WTC11 (cell line): ENCODE measurements at regions not wholly inside any gene's neighbourhood (a gene's known extent, or its start where the extent isn't known, plus 50 kb on each side); places are given as distances from the start of the nearest gene placed in this dataset.

Experiments used
- AFF4 ChIP-seq: sonication (generic); formaldehyde crosslinking; IDR thresholded peaks from 2 replicates; pipeline ENCODE4 v1.8.1; 2023; ENCODE audit warnings: mild to moderate bottlenecking, missing genetic modification reagents, borderline replicate concordance
- CREB1 ChIP-seq: sonication (generic); formaldehyde crosslinking; IDR thresholded peaks from 2 replicates; pipeline ENCODE4 v1.8.0; 2023; ENCODE audit warnings: mild to moderate bottlenecking, missing genetic modification reagents
- CREM ChIP-seq: sonication (generic); formaldehyde crosslinking; IDR thresholded peaks from 2 replicates; pipeline ENCODE4 v1.8.1; 2022; ENCODE audit warnings: mild to moderate bottlenecking, missing genetic modification reagents, moderate library complexity
- MAX ChIP-seq: sonication (generic); formaldehyde crosslinking; IDR thresholded peaks from 2 replicates; pipeline ENCODE4 v1.8.0; 2022; ENCODE audit warnings: mild to moderate bottlenecking, missing genetic modification reagents
- NR1H2 ChIP-seq: sonication (generic); formaldehyde crosslinking; IDR thresholded peaks from 2 replicates; pipeline ENCODE4 v1.9.0; 2021; ENCODE audit warnings: mild to moderate bottlenecking, moderate library complexity, missing genetic modification reagents
- TEAD4 ChIP-seq: sonication (generic); formaldehyde crosslinking; IDR thresholded peaks from 2 replicates; pipeline ENCODE4 v1.8.0; 2022; ENCODE audit warnings: mild to moderate bottlenecking, missing genetic modification reagents
- ZNF671 ChIP-seq: fragments of 250-450 bp; sonication (Bioruptor Pico); IDR thresholded peaks from 2 replicates; pipeline ENCODE4 v1.8.0; 2021; ENCODE audit warnings: mild to moderate bottlenecking
- TF ChIP-seq, protein P1 (sequence below): sonication (generic); formaldehyde crosslinking; IDR thresholded peaks from 2 replicates; pipeline ENCODE4 v1.8.0; 2022; ENCODE audit warnings: missing genetic modification reagents
- TF ChIP-seq, protein P2 (sequence below): fragments of 200-600 bp; IDR thresholded peaks from 2 replicates; pipeline ENCODE4 v1.8.0; 2022; ENCODE audit warnings: antibody characterized with exemption

DNA sequence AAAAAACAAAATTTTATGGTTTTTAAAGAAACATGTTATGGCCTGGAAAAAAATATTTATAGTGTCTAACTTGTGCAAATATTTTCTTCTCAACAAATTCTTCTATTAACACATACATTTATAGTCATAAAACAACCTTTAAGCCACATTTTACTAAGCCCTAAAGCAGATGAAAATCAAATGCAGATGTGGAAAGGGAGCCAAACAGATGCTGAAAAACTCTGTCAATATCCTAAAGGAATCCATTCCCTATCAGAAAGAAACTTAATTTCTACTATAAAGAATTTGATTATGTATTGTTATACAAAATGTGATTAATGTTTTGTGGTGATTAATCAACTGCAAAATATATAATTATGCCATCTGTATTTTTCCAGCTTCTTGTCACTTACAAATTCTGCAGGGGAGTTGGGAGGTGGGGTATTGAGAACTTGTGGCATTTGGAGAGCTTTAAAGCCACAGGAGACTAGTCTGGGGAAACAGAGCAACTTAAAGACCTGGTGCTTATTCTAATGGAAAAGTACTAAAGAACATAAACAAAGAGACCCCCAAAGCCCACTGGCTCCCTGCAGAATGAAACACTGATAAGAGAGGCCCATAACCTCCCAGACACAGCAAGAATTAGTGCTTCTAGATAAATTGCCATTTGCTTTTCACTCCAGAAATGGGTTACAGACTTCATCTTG lies 1721.0 kb upstream of the PIK3C3 start:
- no peak for TF ChIP-seq MAX
- TF ChIP-seq, protein P1, sequence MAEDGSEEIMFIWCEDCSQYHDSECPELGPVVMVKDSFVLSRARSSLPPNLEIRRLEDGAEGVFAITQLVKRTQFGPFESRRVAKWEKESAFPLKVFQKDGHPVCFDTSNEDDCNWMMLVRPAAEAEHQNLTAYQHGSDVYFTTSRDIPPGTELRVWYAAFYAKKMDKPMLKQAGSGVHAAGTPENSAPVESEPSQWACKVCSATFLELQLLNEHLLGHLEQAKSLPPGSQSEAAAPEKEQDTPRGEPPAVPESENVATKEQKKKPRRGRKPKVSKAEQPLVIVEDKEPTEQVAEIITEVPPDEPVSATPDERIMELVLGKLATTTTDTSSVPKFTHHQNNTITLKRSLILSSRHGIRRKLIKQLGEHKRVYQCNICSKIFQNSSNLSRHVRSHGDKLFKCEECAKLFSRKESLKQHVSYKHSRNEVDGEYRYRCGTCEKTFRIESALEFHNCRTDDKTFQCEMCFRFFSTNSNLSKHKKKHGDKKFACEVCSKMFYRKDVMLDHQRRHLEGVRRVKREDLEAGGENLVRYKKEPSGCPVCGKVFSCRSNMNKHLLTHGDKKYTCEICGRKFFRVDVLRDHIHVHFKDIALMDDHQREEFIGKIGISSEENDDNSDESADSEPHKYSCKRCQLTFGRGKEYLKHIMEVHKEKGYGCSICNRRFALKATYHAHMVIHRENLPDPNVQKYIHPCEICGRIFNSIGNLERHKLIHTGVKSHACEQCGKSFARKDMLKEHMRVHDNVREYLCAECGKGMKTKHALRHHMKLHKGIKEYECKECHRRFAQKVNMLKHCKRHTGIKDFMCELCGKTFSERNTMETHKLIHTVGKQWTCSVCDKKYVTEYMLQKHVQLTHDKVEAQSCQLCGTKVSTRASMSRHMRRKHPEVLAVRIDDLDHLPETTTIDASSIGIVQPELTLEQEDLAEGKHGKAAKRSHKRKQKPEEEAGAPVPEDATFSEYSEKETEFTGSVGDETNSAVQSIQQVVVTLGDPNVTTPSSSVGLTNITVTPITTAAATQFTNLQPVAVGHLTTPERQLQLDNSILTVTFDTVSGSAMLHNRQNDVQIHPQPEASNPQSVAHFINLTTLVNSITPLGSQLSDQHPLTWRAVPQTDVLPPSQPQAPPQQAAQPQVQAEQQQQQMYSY (CRISPR knock-in tag) = no peak
- no peak for TF ChIP-seq CREM (CRISPR knock-in tag)
- no peak for TF ChIP-seq TEAD4 (CRISPR knock-in tag)
- TF ChIP-seq, protein P2, sequence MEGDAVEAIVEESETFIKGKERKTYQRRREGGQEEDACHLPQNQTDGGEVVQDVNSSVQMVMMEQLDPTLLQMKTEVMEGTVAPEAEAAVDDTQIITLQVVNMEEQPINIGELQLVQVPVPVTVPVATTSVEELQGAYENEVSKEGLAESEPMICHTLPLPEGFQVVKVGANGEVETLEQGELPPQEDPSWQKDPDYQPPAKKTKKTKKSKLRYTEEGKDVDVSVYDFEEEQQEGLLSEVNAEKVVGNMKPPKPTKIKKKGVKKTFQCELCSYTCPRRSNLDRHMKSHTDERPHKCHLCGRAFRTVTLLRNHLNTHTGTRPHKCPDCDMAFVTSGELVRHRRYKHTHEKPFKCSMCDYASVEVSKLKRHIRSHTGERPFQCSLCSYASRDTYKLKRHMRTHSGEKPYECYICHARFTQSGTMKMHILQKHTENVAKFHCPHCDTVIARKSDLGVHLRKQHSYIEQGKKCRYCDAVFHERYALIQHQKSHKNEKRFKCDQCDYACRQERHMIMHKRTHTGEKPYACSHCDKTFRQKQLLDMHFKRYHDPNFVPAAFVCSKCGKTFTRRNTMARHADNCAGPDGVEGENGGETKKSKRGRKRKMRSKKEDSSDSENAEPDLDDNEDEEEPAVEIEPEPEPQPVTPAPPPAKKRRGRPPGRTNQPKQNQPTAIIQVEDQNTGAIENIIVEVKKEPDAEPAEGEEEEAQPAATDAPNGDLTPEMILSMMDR = no peak
- no peak for TF ChIP-seq ZNF671 (CRISPR knock-in tag)
- TF ChIP-seq CREB1 (CRISPR knock-in tag) = no peak
- TF ChIP-seq AFF4 (CRISPR knock-in tag) = no peak
- no peak for TF ChIP-seq NR1H2 (CRISPR knock-in tag)
